ENCODE measurements at regions not wholly inside any gene's neighbourhood (a gene's known extent, or its start where the extent isn't known, plus 50 kb on each side); places are given as distances from the start of the nearest gene placed in this dataset.

DNA sequence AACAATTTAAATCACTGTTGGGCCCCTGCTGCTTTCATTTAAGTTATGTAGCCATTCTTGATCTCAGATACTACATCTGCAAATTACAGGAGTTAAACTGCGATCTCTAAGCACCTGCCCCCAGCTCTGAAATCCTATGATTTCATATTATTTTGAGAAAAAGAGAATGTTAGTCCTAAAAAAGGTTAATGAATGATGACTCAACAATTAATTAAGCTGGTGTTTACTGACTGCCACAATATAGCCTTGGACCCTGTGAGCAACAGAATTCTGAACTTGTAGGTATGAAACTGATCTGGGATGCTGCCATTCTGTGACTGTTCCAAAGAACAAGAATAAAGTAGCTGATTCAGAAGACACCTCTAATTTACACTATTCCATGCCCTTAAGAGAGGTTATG is 124.4 kb upstream of the FBXL7 start:
- intact Hi-C loops (cut with micrococcal nuclease) (no loop called here), dilution Hi-C loops (cut with HindIII; ENCODE audit: low sequenced_read_pairs, unreplicated experiment) (no loop called here), in situ Hi-C loops (cut with MboI; ENCODE audit: low sequenced_read_pairs) (no loop called here)
- no peak overlapping the region for H3K4me3 ChIP-seq (ENCODE audit: insufficient read depth, low read depth, low read length)
- H3K23ac ChIP-seq (ENCODE audit: low read depth, low read length): no peak overlapping the region
- H3K36me3 ChIP-seq (ENCODE audit: control insufficient read depth, insufficient read depth, low read length): no peaks in the 10 kb centered on the region
- TF ChIP-seq, protein P1, sequence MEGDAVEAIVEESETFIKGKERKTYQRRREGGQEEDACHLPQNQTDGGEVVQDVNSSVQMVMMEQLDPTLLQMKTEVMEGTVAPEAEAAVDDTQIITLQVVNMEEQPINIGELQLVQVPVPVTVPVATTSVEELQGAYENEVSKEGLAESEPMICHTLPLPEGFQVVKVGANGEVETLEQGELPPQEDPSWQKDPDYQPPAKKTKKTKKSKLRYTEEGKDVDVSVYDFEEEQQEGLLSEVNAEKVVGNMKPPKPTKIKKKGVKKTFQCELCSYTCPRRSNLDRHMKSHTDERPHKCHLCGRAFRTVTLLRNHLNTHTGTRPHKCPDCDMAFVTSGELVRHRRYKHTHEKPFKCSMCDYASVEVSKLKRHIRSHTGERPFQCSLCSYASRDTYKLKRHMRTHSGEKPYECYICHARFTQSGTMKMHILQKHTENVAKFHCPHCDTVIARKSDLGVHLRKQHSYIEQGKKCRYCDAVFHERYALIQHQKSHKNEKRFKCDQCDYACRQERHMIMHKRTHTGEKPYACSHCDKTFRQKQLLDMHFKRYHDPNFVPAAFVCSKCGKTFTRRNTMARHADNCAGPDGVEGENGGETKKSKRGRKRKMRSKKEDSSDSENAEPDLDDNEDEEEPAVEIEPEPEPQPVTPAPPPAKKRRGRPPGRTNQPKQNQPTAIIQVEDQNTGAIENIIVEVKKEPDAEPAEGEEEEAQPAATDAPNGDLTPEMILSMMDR (conservative IDR thresholded peaks at IDR 0.05; ENCODE audit: low read depth, low read length): no peak
- no peak for TF ChIP-seq RCOR1 (IDR thresholded peaks at IDR 0.05; ENCODE audit: insufficient replicate concordance, low read length)
- no peak for TF ChIP-seq BHLHE40 (IDR thresholded peaks at IDR 0.05; ENCODE audit: low read depth, low read length)
- TF ChIP-seq MAFK (IDR thresholded peaks at IDR 0.05; ENCODE audit: low read depth, low read length): peak; percentile 27; the same call in 1 of the 2 replicates
- TF ChIP-seq, protein P2, sequence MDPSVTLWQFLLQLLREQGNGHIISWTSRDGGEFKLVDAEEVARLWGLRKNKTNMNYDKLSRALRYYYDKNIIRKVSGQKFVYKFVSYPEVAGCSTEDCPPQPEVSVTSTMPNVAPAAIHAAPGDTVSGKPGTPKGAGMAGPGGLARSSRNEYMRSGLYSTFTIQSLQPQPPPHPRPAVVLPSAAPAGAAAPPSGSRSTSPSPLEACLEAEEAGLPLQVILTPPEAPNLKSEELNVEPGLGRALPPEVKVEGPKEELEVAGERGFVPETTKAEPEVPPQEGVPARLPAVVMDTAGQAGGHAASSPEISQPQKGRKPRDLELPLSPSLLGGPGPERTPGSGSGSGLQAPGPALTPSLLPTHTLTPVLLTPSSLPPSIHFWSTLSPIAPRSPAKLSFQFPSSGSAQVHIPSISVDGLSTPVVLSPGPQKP (IDR thresholded peaks at IDR 0.05; ENCODE audit: borderline replicate concordance, low read depth, low read length): no peak
- TF ChIP-seq, protein P3, sequence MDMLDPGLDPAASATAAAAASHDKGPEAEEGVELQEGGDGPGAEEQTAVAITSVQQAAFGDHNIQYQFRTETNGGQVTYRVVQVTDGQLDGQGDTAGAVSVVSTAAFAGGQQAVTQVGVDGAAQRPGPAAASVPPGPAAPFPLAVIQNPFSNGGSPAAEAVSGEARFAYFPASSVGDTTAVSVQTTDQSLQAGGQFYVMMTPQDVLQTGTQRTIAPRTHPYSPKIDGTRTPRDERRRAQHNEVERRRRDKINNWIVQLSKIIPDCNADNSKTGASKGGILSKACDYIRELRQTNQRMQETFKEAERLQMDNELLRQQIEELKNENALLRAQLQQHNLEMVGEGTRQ (IDR thresholded peaks at IDR 0.05; ENCODE audit: low read depth, low read length): no peak
- no peak for TF ChIP-seq RFX5 (IDR thresholded peaks at IDR 0.05; ENCODE audit: low read depth, low read length)
- H4K8ac ChIP-seq (ENCODE audit: low read depth in 2 of 2, low read length in 2 of 2): no peak overlapping the region
- no peak overlapping the region for H3K18ac ChIP-seq (ENCODE audit: low read depth, low read length)
- H3K9ac ChIP-seq (ENCODE audit: low read depth, low read length): no peak overlapping the region
- no peaks in the 10 kb centered on the region; the same call in 1 of the 2 replicates for H3K9me1 ChIP-seq (ENCODE audit: insufficient read depth, low read length)
- no peaks in the 10 kb centered on the region; the same call in 1 of the 2 replicates for H3K27me3 ChIP-seq (ENCODE audit: control insufficient read depth, insufficient read depth, low read length)
- ATAC-seq (ENCODE audit: low read depth) (no peak), DNase-seq (no peak)
- no peak overlapping the region for H3K4ac ChIP-seq (ENCODE audit: low read depth, low read length)
- no CpG with 5 or more reads among the region's 1 CpG for WGBS, 2 experiments (ENCODE audit: extremely low coverage in 2 of 2, insufficient read length in 1 of 2)
- H3K9me3 ChIP-seq (ENCODE audit: control insufficient read depth, insufficient read depth, low read length): no peaks in the 10 kb centered on the region
- no peak overlapping the region for H2BK20ac ChIP-seq (ENCODE audit: low read depth, low read length)
- H3K79me1 ChIP-seq (ENCODE audit: low read depth in 1 of 2, low read length in 2 of 2): no peaks in the 10 kb centered on the region
- BruUV-seq (replicated peaks): no TSS peak
- H2BK5ac ChIP-seq (ENCODE audit: low read depth, low read length, poor library complexity, severe bottlenecking): no peak overlapping the region
- no peak overlapping the region for H2AK9ac ChIP-seq (replicated peaks; ENCODE audit: low read depth, low read length, poor library complexity)
- no peak overlapping the region for H2BK15ac ChIP-seq (ENCODE audit: low read depth, low read length)
- no peak overlapping the region for H4K5ac ChIP-seq (ENCODE audit: low read depth, low read length)
- no peak overlapping the region for H4K91ac ChIP-seq (ENCODE audit: insufficient read depth, low read depth, low read length)
- H3K56ac ChIP-seq (ENCODE audit: extremely low read depth, insufficient read depth, low read length): no peak overlapping the region
- H2BK120ac ChIP-seq (ENCODE audit: low read depth, low read length): no peak overlapping the region
- ChIA-PET POLR2A (ENCODE audit: unreplicated experiment) (no interaction called here), CTCF (interaction anchor here (0.6 kb wide), 1 partner anchor 51 kb away, joined by 3 read pairs; no protein-coding TSS in a partner anchor)
- no peak overlapping the region for H3K4me2 ChIP-seq (ENCODE audit: low read depth, low read length)
- H3K14ac ChIP-seq (replicated peaks; ENCODE audit: low read depth, low read length): no peak overlapping the region
- H3K4me1 ChIP-seq (ENCODE audit: control insufficient read depth, insufficient read depth, low read length): no peaks in the 10 kb centered on the region
- no peak overlapping the region for H2AK5ac ChIP-seq (ENCODE audit: low read depth, low read length)
- no peaks in the 10 kb centered on the region for H4K20me1 ChIP-seq (ENCODE audit: insufficient read depth, low read length)
- H2AFZ ChIP-seq (replicated peaks; ENCODE audit: low read length, poor library complexity): no peak overlapping the region
- no peak overlapping the region for H3K27ac ChIP-seq (ENCODE audit: insufficient read depth, low read length)

All from IMR-90 (cell line).